K562 (cell line): ENCODE measurements at regions not wholly inside any gene's neighbourhood (a gene's known extent, or its start where the extent isn't known, plus 50 kb on each side); places are given as distances from the start of the nearest gene placed in this dataset.
A peak's percentile ranks its signal among the peaks of the same experiment; 100 is the strongest.

Experiments used
- CBFA2T3 ChIP-seq: fragments of 450-650 bp; IDR thresholded peaks from 2 replicates; pipeline ENCODE4 v1.6.1; 2017
- FOXA3 ChIP-seq, 2 experiments: fragments of 450-650 bp in 1 of 2; sonication (generic) in 1 of 2; formaldehyde crosslinking; IDR thresholded peaks in 1 of 2; conservative IDR thresholded peaks in 1 of 2; 2 replicates each; pipeline versions ENCODE4 v1.4.0 to v1.8.0; 2020 to 2022; ENCODE audit warnings: mild to moderate bottlenecking in 2 of 2, missing genetic modification reagents in 1 of 2
- GTF2E2 ChIP-seq: fragments of 200-800 bp; sonication (Bioruptor generic); IDR thresholded peaks from 2 replicates; pipeline ENCODE4 v1.6.1; 2016; ENCODE audit warnings: missing genetic modification characterization, missing compliant biosample characterization
- MAFG ChIP-seq: fragments of 450-650 bp; conservative IDR thresholded peaks from 2 replicates; pipeline ENCODE4 v1.6.1; 2016; ENCODE audit warnings: missing genetic modification characterization, missing compliant biosample characterization
- NBN ChIP-seq: fragments of 450-650 bp; IDR thresholded peaks from 2 replicates; pipeline ENCODE4 v1.6.1; 2016; ENCODE audit warnings: low read depth, mild to moderate bottlenecking
- NR2F6 ChIP-seq: fragments of 450-650 bp; formaldehyde crosslinking; IDR thresholded peaks from 2 replicates; pipeline ENCODE4 v1.4.0; 2020; ENCODE audit warnings: mild to moderate bottlenecking
- POLR2B ChIP-seq: fragments of 450-650 bp; IDR thresholded peaks from 2 replicates; pipeline ENCODE4 v1.6.1; 2018; ENCODE audit warnings: low read depth; ENCODE audit not compliant: partially characterized antibody
- RBFOX2 ChIP-seq: fragments of 200-400 bp; formaldehyde crosslinking; IDR thresholded peaks from 2 replicates; pipeline ENCODE4 v1.6.1; 2017; ENCODE audit warnings: low read depth, mild to moderate bottlenecking, low read length, moderate library complexity
- RBM22 ChIP-seq: fragments of 200-400 bp; formaldehyde crosslinking; IDR thresholded peaks from 2 replicates; pipeline ENCODE4 v1.6.1; 2018; ENCODE audit warnings: low read length, low read depth; ENCODE audit not compliant: poor library complexity, severe bottlenecking
- ZBTB5 ChIP-seq: fragments of 450-650 bp; IDR thresholded peaks from 2 replicates; pipeline ENCODE4 v1.6.1; 2017; ENCODE audit warnings: antibody characterized with exemption
- ZNF316 ChIP-seq: fragments of 450-650 bp; IDR thresholded peaks from 2 replicates; pipeline ENCODE4 v1.6.1; 2016
- TF ChIP-seq, protein P1 (sequence below), 3 experiments: IDR thresholded peaks in 2 of 3; conservative IDR thresholded peaks in 1 of 3; 2 replicates each; pipeline ENCODE4 v1.5.1; 2011 to 2012; ENCODE audit warnings: low read length in 3 of 3, mild to moderate bottlenecking in 3 of 3, control low read depth in 2 of 3, improper control_type of control experiment in 1 of 3, inconsistent platforms in 1 of 3, low read depth in 1 of 3, mixed read lengths in 1 of 3, moderate library complexity in 1 of 3; ENCODE audit not compliant: insufficient read depth in 2 of 3
- TF ChIP-seq, protein P2 (sequence below): fragments of 250-450 bp; sonication (Bioruptor Pico); IDR thresholded peaks from 2 replicates; pipeline ENCODE4 v1.5.0; 2021; ENCODE audit warnings: mild to moderate bottlenecking, borderline replicate concordance

GRCh38 chr2:78541451-78542267, 483.8 kb upstream of the REG3G start (continued):
- 0 out of 2 replicates have a peak, but pooled peaks have one; percentile 55 for TF ChIP-seq NBN
- TF ChIP-seq MAFG (tag), result peak; percentile 76
- TF ChIP-seq GTF2E2 (tag), result peak; percentile 47; the same call in 1 of the 2 replicates
- TF ChIP-seq, protein P1, sequence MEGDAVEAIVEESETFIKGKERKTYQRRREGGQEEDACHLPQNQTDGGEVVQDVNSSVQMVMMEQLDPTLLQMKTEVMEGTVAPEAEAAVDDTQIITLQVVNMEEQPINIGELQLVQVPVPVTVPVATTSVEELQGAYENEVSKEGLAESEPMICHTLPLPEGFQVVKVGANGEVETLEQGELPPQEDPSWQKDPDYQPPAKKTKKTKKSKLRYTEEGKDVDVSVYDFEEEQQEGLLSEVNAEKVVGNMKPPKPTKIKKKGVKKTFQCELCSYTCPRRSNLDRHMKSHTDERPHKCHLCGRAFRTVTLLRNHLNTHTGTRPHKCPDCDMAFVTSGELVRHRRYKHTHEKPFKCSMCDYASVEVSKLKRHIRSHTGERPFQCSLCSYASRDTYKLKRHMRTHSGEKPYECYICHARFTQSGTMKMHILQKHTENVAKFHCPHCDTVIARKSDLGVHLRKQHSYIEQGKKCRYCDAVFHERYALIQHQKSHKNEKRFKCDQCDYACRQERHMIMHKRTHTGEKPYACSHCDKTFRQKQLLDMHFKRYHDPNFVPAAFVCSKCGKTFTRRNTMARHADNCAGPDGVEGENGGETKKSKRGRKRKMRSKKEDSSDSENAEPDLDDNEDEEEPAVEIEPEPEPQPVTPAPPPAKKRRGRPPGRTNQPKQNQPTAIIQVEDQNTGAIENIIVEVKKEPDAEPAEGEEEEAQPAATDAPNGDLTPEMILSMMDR (IDR thresholded peaks at IDR 0.05 in 2 of 3, conservative IDR thresholded peaks at IDR 0.05 in 1 of 3; ENCODE audit: insufficient read depth in 2 of 3, low read depth in 1 of 3, low read length in 3 of 3), result peak in 2 of 3 experiments; percentile 31 to 39; a peak in 2 of 6 replicates
- TF ChIP-seq ZNF316, result peak; percentile 95
- peak; percentile 85 for TF ChIP-seq RBFOX2
- TF ChIP-seq CBFA2T3, result 0 out of 2 replicates have a peak, but pooled peaks have one; percentile 3
- peak; percentile 72 for TF ChIP-seq POLR2B
- no peak for TF ChIP-seq RBM22
- TF ChIP-seq, protein P2, sequence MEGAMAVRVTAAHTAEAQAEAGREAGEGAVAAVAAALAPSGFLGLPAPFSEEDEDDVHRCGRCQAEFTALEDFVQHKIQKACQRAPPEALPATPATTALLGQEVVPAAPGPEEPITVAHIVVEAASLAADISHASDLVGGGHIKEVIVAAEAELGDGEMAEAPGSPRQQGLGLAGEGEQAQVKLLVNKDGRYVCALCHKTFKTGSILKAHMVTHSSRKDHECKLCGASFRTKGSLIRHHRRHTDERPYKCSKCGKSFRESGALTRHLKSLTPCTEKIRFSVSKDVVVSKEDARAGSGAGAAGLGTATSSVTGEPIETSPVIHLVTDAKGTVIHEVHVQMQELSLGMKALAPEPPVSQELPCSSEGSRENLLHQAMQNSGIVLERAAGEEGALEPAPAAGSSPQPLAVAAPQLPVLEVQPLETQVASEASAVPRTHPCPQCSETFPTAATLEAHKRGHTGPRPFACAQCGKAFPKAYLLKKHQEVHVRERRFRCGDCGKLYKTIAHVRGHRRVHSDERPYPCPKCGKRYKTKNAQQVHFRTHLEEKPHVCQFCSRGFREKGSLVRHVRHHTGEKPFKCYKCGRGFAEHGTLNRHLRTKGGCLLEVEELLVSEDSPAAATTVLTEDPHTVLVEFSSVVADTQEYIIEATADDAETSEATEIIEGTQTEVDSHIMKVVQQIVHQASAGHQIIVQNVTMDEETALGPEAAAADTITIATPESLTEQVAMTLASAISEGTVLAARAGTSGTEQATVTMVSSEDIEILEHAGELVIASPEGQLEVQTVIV (CRISPR knock-in tag), result no peak
- TF ChIP-seq ZBTB5, result no peak
- TF ChIP-seq FOXA3 (CRISPR knock-in tag; conservative IDR thresholded peaks at IDR 0.05 in 1 of 2, IDR thresholded peaks at IDR 0.05 in 1 of 2), result peak in 1 of 2 experiments; percentile 45; a peak in 2 of 4 replicates
- TF ChIP-seq NR2F6, result no peak
